Activated naive CD4-positive, alpha-beta T cell (primary cell): ENCODE measurements at regions not wholly inside any gene's neighbourhood (a gene's known extent, or its start where the extent isn't known, plus 50 kb on each side); places are given as distances from the start of the nearest gene placed in this dataset.
"Not testable (repeated sequence)": the region's sequence is repeated elsewhere in the genome, so short reads cannot be mapped to it uniquely, and the experiment has no call there.

Source experiments
- DNase-seq, 4 experiments: peaks; one replicate each; lab custom pipeline; 2025; lab: John Stamatoyannopoulos, UW

DNA sequence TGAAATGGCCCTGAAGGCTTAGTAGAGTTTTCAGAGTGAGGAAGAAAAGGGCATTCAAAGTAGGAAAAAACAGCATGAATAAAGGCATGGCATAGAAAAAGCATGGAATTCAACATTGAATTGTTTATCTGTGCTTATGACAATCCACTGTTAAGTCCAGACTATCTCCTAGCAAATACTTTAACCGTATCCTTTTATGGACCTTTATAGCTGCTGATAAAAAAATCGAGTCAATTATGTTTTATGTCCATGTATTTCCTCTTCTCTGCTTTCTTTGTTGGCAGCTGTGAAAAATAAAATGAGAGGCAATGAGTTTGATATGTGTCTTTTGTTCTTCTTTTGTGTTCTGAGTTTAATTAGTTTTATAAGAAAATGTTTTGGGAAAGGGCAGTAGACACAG lies 70.4 kb downstream of the TDRD15 start:
- no peak for DNase-seq

DNA sequence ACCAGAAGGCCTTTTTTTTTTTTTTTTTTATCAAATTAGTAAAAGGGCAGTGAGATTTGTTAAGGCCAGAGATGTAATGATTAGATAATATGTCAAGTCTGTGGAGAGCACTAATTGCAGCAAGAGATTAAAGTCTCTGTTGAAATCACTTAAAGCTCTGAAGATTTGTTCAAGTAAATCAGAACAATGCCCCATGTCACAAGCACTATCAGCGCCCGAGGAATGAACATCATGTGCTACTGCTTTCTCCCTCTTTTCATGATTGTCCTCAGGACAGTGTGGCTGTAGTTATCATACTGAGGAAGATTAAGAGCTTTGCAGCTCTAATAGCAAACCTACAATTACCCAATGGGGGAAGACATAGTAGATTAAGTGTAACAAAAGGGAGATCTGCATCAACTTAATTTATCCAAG lies 71.1 kb downstream of the TDRD15 start:
- no peak for DNase-seq

DNA sequence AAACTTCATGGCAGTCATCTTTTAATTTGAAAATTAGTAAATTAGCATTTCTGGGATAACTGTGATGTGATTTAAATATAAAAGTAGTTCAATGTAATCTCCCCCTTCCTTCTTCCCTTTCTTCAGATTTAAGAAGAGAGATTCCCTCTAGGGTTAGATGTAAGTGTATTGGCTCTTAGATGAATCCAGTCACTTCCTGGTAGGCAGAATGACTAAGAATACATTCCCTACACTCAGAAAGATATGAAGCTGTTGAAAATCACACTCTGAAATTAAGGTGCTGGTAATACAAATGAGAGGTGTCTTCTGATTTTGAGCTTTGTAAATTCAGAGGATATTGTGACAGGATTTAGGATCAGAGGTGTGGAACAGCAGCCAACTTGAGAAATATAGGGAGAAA lies 71.6 kb downstream of the TDRD15 start:
- DNase-seq, result no peak

DNA sequence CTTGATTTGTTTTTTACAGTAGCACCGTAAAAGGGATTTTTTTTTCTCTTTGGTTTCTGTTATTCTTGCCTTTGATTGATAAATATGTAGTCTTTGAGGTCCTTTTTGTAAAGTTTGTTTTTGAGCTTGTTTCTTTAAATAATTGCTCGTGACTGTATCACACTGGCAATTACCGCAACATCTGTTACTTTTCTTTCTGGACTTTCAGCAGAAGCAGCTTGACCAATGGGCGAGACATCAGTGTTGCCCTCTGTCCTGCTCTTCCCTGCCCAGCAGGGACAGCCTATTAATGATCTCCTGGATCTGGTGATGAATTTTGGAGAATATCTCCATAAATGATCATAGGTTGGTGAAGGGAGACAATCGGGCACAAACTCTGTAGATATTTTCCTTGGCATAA lies 74.9 kb downstream of the TDRD15 start:
- no peak for DNase-seq

DNA sequence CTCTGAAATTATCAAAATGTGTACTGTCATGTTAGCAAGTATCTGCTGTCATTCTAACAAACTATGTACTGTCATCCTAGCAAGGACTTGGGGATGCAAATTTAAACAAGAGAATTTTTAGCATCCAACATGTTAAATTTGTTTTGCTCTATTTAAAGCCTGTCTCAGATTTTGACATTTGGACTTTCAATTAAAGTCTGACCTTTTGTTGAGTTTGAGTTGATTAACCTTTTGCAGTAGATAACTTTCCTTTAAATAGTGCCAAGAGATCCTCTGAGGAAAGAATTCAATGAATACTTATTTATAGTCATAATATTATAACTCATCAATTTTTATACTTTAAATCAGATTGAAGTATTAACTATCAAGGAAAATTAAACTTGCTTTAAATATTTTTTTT lies 80.2 kb downstream of the TDRD15 start:
- no peak for DNase-seq

DNA sequence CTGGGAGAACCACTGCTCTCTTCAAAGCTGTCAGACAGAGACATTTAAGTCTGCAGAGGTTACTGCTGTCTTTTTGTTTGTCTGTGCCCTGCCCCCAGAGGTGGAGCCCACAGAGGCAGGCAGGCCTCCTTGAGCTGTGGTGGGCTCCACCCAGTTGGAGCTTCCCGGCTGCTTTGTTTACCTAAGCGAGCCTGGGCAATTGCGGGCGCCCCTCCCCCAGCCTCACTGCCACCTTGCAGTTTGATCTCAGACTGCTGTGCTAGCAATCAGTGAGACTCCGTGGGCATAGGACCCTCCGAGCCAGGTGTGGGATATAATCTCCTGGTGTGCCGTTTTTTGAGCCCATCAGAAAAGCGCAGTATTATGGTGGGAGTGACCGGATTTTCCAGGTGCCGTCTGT lies 90.3 kb downstream of the TDRD15 start:
- DNase-seq, result not testable (repeated sequence)

DNA sequence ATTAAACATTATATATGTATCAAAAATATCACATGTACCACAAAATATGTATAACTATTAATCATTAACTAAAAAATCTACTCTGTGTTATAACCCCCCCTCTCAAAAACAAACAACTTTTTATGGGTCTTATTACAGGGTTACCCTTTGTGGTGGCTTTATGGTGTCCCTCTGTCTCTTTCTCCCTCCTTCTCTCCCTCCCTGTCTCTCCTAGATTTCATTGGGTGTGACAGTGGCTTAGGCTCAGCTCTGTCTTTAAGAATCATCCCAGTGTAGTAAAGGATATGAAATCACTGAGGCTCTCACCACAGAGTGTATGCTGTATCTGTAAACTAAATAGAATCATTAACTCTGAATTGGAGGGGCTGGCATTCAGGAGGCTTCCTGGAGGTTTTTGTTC lies 93.7 kb downstream of the TDRD15 start:
- DNase-seq, result no peak

DNA sequence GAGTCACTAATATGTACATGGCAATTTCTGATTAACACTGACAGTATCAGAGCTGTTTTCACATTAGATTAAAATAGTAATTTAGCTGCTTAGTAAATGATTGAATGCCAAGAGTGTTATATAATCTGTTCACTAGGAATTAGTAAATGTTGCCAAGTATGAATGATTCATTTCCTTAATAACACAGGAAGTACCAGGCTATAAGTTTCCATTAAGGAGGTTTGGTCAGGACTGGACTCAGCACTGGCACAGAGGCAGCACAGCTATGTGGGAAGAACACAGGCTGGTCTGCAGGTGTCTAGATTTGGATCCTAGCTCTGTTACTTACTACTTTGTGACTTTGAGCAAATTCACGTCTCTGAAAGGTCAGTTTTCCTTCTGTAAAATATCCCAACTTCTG lies 97.2 kb downstream of the TDRD15 start:
- no peak for DNase-seq

DNA sequence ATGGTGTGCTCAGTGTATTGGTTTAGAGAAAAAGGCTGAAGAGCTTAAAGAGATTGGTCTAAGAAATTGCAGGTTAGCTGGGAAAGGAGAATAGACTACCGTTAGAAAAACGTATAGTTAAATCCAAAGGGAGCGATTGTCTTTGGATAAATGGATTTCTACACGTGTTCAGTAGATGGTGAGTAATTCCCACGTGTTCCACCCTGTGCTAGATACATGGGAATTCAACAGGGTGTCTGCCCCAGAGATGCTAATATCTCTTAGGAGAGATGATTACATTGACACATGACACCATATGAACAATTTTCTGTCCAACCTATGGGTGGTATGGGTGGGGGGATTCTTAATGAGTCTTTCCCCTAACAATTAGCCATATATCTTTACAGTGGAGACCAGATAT lies 99.8 kb downstream of the TDRD15 start:
- no peak for DNase-seq

DNA sequence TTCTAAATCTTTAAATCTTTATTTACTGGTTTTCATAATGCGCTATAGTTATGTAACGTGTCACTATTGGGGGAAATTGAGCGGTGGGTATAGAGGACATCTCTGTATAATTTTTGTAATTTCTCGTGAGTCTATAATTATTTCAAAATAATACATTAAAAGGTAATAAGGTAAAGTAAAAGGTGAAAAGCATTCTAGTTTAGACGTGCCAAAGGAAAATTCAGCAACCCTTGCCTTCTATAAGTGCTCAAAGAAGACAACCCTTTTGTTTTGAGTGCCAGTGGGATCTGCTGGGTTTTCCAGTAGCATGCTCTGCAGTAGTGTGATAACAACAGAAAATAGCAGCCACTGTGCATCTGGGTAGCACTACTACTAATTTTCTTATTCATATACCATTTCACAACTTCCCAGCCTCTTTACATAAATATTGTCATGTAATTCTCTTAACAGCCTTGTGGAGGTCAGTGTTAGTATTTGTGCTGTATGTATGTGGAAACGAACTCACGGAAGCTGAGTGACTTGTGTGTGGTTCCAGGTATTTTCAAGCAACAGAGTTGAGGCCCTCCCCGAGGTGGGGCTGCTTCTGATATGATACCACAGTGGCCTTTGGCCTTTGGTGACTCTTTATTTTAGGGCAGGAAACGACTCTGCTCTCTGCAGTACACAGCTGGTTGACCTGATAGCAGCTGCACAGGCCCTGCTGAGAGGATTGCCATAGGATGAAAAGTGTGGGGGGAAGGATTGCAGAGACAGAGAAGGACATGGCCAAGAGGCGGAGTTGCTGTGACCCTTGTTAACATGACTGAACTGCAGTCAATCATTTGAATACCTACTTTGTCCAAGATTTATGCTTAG lies 104.5 kb downstream of the TDRD15 start:
- no peak for DNase-seq

DNA sequence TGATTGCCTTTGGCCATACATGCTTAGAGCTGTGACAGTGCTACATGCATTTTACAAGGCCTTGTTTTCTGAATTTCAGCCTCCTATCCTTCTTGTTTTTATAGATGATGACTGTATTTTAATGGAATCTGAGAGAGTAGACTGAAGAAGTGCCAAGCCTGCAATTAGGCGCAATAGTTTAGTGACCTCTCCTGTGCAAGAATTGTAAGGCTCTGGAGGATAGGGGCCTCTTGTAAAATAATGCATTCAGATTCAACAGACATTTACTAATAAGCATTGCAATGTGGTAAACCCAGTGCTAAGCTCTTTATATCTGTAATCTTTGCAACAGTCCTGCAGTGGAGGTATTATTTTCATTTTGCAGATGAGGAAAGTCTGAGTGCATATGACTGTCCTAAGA lies 105.5 kb downstream of the TDRD15 start:
- no peak for DNase-seq

DNA sequence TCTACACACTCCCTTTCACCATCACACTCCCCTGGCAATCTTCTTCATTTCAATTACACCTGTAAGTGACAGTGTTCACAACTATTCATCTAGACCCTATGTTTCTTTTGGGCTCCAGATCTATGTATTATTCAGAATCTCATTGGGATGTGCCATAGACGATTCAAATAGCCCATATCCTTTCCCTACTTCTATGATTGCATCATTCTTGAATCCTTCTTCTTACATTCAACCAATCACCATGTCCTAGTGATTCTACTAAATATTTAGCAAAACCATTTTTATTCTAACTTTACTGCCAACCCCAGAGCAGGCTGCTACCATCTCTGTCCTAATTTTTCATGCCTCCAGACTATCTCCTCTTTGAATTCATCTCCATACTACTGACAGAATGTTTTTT lies 106.4 kb downstream of the TDRD15 start:
- no peak for DNase-seq

DNA sequence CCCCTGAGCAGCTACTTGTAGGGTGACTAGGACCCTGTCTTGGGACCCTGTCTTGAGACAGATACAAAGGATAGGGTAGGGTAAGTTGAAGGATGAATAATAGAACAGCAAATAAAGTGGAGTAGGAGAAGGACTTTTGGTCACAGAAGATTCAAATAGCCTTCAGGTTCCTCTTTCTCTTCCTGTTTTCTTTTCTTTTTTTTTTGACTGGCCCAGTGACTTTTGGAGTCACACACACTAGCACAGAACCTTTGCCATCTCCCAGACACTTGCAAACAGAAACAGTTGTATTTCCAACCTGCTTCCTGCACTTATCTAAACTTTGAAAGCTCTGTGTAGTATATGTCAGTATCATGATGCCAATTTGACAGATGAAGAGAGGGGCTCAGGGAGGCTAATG lies 108.2 kb downstream of the TDRD15 start:
- DNase-seq, result no peak

DNA sequence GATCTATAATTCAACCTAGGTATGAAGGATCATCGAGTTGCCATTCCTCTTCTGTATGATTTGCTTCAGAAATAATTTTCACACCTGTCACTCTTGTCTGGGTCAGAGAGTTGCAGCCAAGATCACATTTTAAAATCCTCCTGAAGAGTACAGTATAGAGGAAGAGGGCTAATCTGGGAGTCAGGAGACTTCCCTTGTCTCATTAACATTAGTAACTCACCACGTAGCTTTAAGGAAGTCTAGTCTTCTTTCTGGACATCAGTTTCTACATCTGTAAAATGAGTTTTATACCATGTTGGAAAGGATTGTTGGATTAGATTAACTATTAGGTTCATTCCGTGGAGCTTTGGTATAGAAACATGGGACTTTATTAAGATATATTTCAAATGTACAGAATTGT lies 109.4 kb downstream of the TDRD15 start:
- no peak for DNase-seq

DNA sequence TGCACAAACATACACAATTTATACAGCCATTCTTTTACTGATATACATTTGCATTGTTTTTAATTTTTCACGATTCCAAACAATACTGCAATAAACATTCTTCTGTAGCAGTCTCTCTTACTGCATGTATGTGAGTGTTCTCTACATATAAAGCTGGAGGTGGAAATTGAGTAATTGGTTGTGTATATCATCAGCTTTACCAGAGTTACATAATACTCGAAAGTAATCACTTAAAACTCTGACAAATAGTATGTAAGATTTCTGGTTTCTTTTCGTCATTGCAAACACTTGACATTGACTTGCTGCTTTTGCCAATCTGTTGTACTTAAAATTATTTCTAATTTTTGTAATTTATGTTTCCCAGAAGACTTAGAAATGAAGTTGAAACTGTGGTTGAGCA lies 110.2 kb downstream of the TDRD15 start:
- no peak for DNase-seq

DNA sequence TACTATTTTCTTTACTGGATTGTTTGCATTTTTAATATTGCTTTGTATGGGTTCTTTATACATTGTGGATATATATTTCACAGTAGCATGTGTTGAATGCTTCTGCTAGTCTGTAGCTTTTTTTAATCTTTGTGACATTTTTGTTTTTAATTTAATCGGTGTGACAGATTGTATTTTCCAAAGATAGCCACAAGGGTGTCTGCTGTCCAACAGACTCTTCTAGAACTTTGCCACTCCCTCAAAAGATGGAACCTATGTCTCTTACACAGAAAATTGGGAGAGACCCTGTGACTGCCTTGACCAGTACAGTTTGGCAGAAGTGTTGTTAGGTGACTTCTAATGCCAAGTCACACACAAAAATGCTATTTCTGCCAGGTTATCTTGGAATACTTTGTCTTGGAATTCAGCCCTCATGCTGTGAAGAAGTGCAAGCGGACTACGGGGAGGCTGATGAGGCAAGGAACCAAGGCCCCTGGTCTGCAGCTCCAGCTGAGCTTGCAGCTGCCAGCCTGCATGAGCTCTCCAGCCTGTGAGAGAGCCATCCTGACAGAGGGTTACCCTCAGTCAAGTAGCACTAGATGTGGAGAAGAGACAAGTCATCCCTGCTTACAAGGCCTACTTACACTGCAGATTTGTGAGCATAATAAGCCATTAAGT lies 110.8 kb downstream of the TDRD15 start:
- no peak for DNase-seq

DNA sequence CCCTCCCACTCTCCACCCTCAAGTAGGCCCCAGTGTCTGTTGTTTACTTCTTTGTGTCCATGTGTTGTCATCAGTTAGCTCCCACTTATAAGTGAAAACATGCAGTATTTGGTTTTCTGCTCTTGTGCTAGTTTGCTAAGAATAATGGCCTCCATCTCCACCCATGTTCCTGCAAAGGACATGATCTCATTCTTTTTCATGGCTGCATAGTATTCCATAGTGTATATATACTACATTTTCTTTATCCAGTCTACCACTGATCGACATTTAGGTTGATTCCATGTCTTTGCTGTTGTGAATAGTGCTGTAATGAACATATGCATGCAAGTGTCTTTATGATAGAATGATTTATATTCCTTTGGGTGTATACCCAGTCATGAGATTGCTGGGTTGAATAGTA lies 116.0 kb downstream of the TDRD15 start:
- DNase-seq, result not testable (repeated sequence)

DNA sequence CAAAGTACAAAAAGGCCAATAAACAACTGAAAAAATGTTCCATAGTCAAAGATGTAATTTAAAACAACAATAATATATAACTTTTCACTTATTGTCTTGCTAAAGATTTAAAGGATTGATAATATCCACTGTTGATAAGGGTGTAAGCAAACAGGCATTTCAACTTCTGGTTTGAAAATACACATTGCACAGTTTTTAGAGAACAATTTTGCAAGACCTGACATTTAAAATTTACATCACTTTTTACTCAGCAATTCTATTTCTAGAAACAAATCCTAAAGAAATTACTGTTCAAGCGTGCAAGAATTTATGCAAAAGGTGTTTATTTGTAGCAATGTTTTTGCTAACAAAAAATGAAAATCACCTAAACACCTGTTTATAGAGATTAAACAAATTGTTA lies 120.4 kb downstream of the TDRD15 start:
- no peak for DNase-seq

DNA sequence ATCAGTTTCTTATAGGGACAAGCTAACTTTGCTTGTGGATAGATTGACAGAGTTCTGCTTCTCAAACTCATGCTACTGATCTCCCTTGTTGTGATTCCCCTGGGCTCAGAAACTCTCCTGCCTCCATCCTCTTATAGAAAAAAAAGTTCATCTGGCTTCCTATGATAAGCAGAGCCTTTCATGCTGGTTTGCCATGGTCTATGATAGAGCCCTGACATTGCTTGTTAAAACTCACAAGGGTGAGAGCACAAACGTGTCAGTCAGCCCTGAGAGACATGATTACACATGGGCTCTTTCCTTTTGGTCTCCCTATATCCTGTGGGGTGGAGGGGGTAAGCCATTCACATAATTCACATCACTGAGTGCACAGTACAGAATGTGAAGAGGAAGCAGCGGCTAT lies 121.8 kb downstream of the TDRD15 start:
- no peak for DNase-seq

DNA sequence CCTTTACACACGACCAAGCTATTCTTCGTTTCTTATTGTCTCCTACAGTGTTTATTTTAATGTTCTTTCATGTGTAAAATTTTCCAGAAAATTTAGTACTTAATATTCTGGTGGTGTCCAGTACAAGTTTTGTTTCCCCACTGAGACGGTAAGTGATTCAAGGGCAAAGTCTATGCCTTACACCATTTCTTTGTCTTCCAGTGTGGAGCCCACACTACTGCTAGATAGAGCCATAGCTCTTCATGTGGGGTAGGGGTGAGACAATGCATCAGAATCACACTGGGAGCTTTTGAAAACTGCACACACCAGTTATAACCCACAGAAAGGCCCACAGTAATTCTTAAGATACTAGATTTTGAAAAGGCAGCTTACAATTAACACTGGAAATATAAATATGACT lies 125.6 kb downstream of the TDRD15 start:
- DNase-seq, result no peak

DNA sequence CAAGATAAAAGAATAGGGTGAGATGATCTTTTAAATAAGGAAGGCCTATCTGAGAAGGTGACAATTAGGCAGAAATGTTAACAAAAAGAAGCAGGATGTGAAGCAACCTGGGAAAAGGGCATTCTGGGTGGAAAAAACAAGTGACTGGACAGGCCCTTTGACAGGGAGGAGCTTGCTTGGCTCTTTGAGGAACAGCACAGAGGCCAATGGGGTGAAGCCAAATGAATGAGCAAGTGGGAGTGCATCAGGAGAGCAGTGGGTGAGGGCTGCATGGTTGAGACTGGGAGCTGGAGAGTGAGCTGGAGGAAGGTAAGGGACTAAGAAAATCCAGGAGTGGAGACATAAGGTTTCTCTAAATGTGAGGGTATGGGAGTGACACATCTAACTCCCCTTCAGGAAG lies 126.9 kb downstream of the TDRD15 start:
- DNase-seq, result no peak

DNA sequence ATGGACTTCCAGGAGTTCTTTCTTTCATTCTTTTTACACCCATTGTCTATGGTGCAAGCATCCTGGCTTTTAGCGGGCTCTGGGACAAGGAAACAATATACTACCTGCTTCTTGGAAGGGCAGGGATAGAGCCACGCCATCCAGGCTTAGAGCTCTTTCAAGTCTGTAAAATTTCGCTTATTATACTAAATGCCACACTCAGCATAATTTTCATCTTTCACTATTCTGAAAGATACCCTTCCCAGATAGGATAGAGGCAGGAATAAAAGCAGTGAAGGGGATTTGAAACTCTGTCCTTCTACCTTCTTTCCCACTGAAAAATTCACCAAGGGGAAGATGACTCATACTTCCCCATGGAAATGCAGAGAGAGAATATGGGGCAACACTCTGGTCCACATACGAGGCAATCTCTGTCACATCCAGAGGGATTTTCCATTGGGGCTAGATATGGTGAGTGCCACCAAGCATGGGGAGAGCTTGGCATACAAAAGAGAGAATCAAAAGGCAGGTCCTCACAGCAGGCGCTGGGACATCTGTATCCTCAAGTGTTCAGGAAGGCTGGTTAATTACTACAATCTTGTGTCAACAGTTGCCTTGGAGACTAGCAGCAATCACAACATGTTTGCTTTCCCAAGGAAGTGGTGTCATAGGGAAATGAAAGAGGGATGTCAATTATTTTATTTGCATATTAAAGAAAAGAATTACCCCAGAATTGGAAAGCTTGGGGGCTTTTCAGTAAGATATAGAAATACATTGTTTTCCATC lies 127.6 kb downstream of the TDRD15 start:
- no peak for DNase-seq
